H9 (cell line): ENCODE measurements at regions not wholly inside any gene's neighbourhood (a gene's known extent, or its start where the extent isn't known, plus 50 kb on each side); places are given as distances from the start of the nearest gene placed in this dataset.

ENCODE experiments used
- DNase-seq: peaks from one replicate; pipeline ENCODE4 v3.0.0-alpha.2; 2017
- H2AFZ ChIP-seq: one replicate; pipeline ENCODE4 v1.6.1; 2013; ENCODE audit warnings: mild to moderate bottlenecking, low read length, control low read depth, moderate library complexity
- H2AK5ac ChIP-seq: 2 replicates; pipeline ENCODE4 v1.6.1; 2013; ENCODE audit warnings: low read length, control low read depth, mixed read lengths; ENCODE audit not compliant: insufficient read length
- H2BK120ac ChIP-seq: one replicate; pipeline ENCODE4 v1.6.1; 2013; ENCODE audit warnings: low read depth, mild to moderate bottlenecking, low read length, control low read depth, inconsistent platforms; ENCODE audit not compliant: poor library complexity, severe bottlenecking
- H2BK12ac ChIP-seq: 2 replicates; pipeline ENCODE4 v1.6.1; 2013; ENCODE audit warnings: low read length, control low read depth, mixed read lengths, low read depth; ENCODE audit not compliant: insufficient read length
- H2BK15ac ChIP-seq: 2 replicates; pipeline ENCODE4 v1.6.1; 2013; ENCODE audit warnings: low read depth, low read length, control low read depth
- H2BK20ac ChIP-seq: one replicate; pipeline ENCODE4 v1.6.1; 2013; ENCODE audit warnings: low read depth, mild to moderate bottlenecking, low read length, control low read depth, inconsistent platforms; ENCODE audit not compliant: poor library complexity, severe bottlenecking
- H2BK5ac ChIP-seq: 2 replicates; pipeline ENCODE4 v1.6.1; 2013; ENCODE audit warnings: low read length, control low read depth, mixed read lengths; ENCODE audit not compliant: insufficient read length
- H3K14ac ChIP-seq: 2 replicates; pipeline ENCODE4 v1.6.1; 2013; ENCODE audit warnings: low read length, control low read depth; ENCODE audit not compliant: insufficient read depth
- H3K18ac ChIP-seq: 2 replicates; pipeline ENCODE4 v1.6.1; 2013; ENCODE audit warnings: low read depth, mild to moderate bottlenecking, mixed read lengths, low read length, control low read depth; ENCODE audit not compliant: insufficient read length
- H3K23ac ChIP-seq: 2 replicates; pipeline ENCODE4 v1.6.1; 2013; ENCODE audit warnings: low read length, control low read depth, mixed read lengths, low read depth; ENCODE audit not compliant: insufficient read length
- H3K23me2 ChIP-seq: 2 replicates; pipeline ENCODE4 v1.6.1; 2013; ENCODE audit warnings: low read depth, mild to moderate bottlenecking, mixed read lengths, low read length, control low read depth; ENCODE audit not compliant: insufficient read length, poor library complexity, severe bottlenecking
- H3K27ac ChIP-seq: 2 replicates; pipeline ENCODE4 v1.5.1; 2013; ENCODE audit warnings: low read length, control low read depth, mixed read lengths, low read depth; ENCODE audit not compliant: insufficient read length
- H3K27me3 ChIP-seq: 2 replicates; pipeline ENCODE4 v1.6.1; 2013; ENCODE audit warnings: low read length, control low read depth, inconsistent platforms; ENCODE audit not compliant: insufficient read depth
- H3K4ac ChIP-seq: 2 replicates; pipeline ENCODE4 v1.6.1; 2013; ENCODE audit warnings: low read depth, mild to moderate bottlenecking, control low read depth, inconsistent platforms, low read length, moderate library complexity
- H3K4me1 ChIP-seq: 2 replicates; pipeline ENCODE4 v1.6.1; 2013; ENCODE audit warnings: low read length, control low read depth, inconsistent platforms; ENCODE audit not compliant: insufficient read depth
- H3K4me2 ChIP-seq: 2 replicates; pipeline ENCODE4 v1.6.1; 2013; ENCODE audit warnings: low read length, control low read depth, mixed read lengths; ENCODE audit not compliant: insufficient read length, insufficient read depth
- H3K56ac ChIP-seq: 2 replicates; pipeline ENCODE4 v1.6.1; 2013; ENCODE audit warnings: low read depth, mild to moderate bottlenecking, mixed read lengths, low read length, control low read depth; ENCODE audit not compliant: insufficient read length
- H3K79me1 ChIP-seq: 2 replicates; pipeline ENCODE4 v1.6.1; 2013; ENCODE audit warnings: low read depth, mild to moderate bottlenecking, moderate library complexity, low read length, control low read depth, inconsistent platforms; ENCODE audit not compliant: insufficient read depth, poor library complexity, severe bottlenecking
- H3K79me2 ChIP-seq: 2 replicates; pipeline ENCODE4 v1.6.1; 2013; ENCODE audit warnings: low read length, control low read depth, inconsistent platforms; ENCODE audit not compliant: insufficient read depth
- H3K9ac ChIP-seq: 2 replicates; pipeline ENCODE4 v1.6.1; 2013; ENCODE audit warnings: low read length, control low read depth, mixed read lengths; ENCODE audit not compliant: insufficient read length; ENCODE audit errors: extremely low read depth
- H3K9me3 ChIP-seq: one replicate; pipeline ENCODE4 v1.6.1; 2013; ENCODE audit warnings: low read depth, low read length, inconsistent platforms; ENCODE audit not compliant: control insufficient read depth
- H3T11ph ChIP-seq: one replicate; pipeline ENCODE4 v1.6.1; 2013; ENCODE audit warnings: mild to moderate bottlenecking, low read length, control low read depth, inconsistent platforms
- H4K20me1 ChIP-seq: one replicate; pipeline ENCODE4 v1.6.1; 2013; ENCODE audit not compliant: control insufficient read depth, insufficient read length, insufficient read depth
- H4K5ac ChIP-seq: 2 replicates; pipeline ENCODE4 v1.6.1; 2013; ENCODE audit warnings: low read depth, mild to moderate bottlenecking, mixed read lengths, low read length, control low read depth; ENCODE audit not compliant: insufficient read length
- H4K8ac ChIP-seq: replicated peaks from 2 replicates; pipeline ENCODE4 v1.6.1; 2013; ENCODE audit warnings: low read length, control low read depth, mixed read lengths, low read depth; ENCODE audit not compliant: insufficient read length
- H4K91ac ChIP-seq: 2 replicates; pipeline ENCODE4 v1.6.1; 2013; ENCODE audit warnings: low read depth, mild to moderate bottlenecking, moderate library complexity, mixed read lengths, low read length, control low read depth; ENCODE audit not compliant: insufficient read length
- H3K27ac Mint-ChIP-seq, 3 experiments: 2 replicates in 2 of 3; 3 replicates in 1 of 3; pipeline ENCODE4 v1.8.0; 2020 to 2021; ENCODE audit warnings: mixed read lengths in 3 of 3, mild to moderate bottlenecking in 1 of 3, moderate library complexity in 1 of 3
- H3K27me3 Mint-ChIP-seq: 2 replicates; pipeline ENCODE4 v1.8.0; 2021; ENCODE audit warnings: low read depth, mild to moderate bottlenecking, moderate library complexity, mixed read lengths
- H3K36me3 Mint-ChIP-seq, 3 experiments: 2 replicates in 2 of 3; 3 replicates in 1 of 3; pipeline ENCODE4 v1.8.0; 2020 to 2021; ENCODE audit warnings: low read depth in 3 of 3, mixed read lengths in 3 of 3; ENCODE audit not compliant: insufficient read depth in 1 of 3
- H3K4me1 Mint-ChIP-seq, 2 experiments: 2 replicates each; pipeline ENCODE4 v1.8.0; 2020; ENCODE audit warnings: mixed read lengths in 2 of 2
- H3K4me3 Mint-ChIP-seq, 2 experiments: 2 replicates in 1 of 2; 3 replicates in 1 of 2; pipeline ENCODE4 v1.8.0; 2020 to 2021; ENCODE audit warnings: mild to moderate bottlenecking in 2 of 2, mixed read lengths in 2 of 2, moderate library complexity in 1 of 2
- H3K9me3 Mint-ChIP-seq, 2 experiments: 2 replicates in 1 of 2; 3 replicates in 1 of 2; pipeline ENCODE4 v1.8.0; 2020; ENCODE audit warnings: mild to moderate bottlenecking in 2 of 2, mixed read lengths in 2 of 2, moderate library complexity in 1 of 2
- WGBS: extraction: QIAGEN DNeasy Blood & Tissue Kit; methylation state at CpG from one replicate; pipeline ENCODE4 v1.1.7; 2013; ENCODE audit warnings: missing lambda C conversion rate, low lambda C conversion rate, mixed read lengths; ENCODE audit not compliant: insufficient read length; ENCODE audit errors: extremely low coverage; 5-methylcytosine and 5-hydroxymethylcytosine counted together
- TF ChIP-seq, protein P1 (sequence below): fragments of 200-600 bp; sonication (generic); conservative IDR thresholded peaks from 3 replicates; pipeline ENCODE4 v1.8.0; 2021; ENCODE audit warnings: antibody characterized with exemption, mild to moderate bottlenecking

DNA sequence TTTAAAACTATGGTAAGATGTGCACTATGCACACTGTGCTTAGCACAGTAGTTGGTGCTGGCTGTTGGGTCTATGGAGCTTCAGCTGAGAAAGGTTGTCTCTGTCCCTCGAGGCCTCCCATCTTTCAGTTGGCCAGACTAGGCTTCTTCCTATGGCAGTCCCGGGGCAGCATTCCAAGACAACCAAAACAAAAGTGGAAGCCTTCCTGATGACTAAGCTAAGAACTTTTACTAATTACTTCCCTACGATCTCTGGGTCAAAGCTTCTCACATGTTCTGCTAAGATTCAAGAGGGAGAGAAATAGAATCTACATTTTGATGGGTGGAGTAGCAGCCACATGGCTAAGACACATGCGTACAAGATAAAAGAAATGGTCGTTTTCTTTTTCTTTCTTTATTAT, 342.8 kb downstream of the TUSC7 start:
- Histone ChIP-seq H4K5ac (no peak overlapping the region), H3K79me2 (no peaks in the 10 kb centered on the region), H2BK15ac (no peak overlapping the region), H2BK12ac (no peak overlapping the region), H2AK5ac (no peak overlapping the region), H3K27ac (no peak overlapping the region), H3T11ph (no peak overlapping the region), H2BK5ac (no peak overlapping the region), H4K20me1 (no peaks in the 10 kb centered on the region), H3K4me1 (peaks cover 3% of the 10 kb centered on the region; the same call in 1 of the 2 replicates), H4K8ac (no peak overlapping the region), H3K18ac (no peak overlapping the region), H2AFZ (no peak overlapping the region), H3K56ac (no peak overlapping the region), H3K23me2 (no peaks in the 10 kb centered on the region), H3K79me1 (no peaks in the 10 kb centered on the region), H3K27me3 (no peaks in the 10 kb centered on the region), H4K91ac (no peak overlapping the region), H2BK20ac (no peak overlapping the region), H3K14ac (no peak overlapping the region), H3K4me2 (no peak overlapping the region), H3K23ac (no peak overlapping the region), H3K4ac (no peak overlapping the region), H3K9me3 (no peaks in the 10 kb centered on the region), H2BK120ac (no peak overlapping the region), H3K9ac (no peak overlapping the region)
- TF ChIP-seq, protein P1, sequence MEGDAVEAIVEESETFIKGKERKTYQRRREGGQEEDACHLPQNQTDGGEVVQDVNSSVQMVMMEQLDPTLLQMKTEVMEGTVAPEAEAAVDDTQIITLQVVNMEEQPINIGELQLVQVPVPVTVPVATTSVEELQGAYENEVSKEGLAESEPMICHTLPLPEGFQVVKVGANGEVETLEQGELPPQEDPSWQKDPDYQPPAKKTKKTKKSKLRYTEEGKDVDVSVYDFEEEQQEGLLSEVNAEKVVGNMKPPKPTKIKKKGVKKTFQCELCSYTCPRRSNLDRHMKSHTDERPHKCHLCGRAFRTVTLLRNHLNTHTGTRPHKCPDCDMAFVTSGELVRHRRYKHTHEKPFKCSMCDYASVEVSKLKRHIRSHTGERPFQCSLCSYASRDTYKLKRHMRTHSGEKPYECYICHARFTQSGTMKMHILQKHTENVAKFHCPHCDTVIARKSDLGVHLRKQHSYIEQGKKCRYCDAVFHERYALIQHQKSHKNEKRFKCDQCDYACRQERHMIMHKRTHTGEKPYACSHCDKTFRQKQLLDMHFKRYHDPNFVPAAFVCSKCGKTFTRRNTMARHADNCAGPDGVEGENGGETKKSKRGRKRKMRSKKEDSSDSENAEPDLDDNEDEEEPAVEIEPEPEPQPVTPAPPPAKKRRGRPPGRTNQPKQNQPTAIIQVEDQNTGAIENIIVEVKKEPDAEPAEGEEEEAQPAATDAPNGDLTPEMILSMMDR = no peak
- no CpG with 5 or more reads among the region's 5 CpGs for WGBS
- Mint-ChIP-seq H3K36me3 (peaks cover 2 to 12% (median 5%) of the 10 kb centered on the region in 3 experiments; a peak in 4 of 7 replicates), H3K27me3 (peaks cover 4% of the 10 kb centered on the region; the same call in 1 of the 2 replicates), H3K9me3 (peaks cover 7 to 10% of the 10 kb centered on the region in 2 experiments), H3K27ac (no peak overlapping the region; a peak in 1 of 7 replicates), H3K4me1 (peaks cover 30 to 38% of the 10 kb centered on the region in 2 experiments), H3K4me3 (no peak overlapping the region)
- DNase-seq = no peak
